ENCODE measurements at regions not wholly inside any gene's neighbourhood (a gene's known extent, or its start where the extent isn't known, plus 50 kb on each side); places are given as distances from the start of the nearest gene placed in this dataset.
A peak's percentile ranks its signal among the peaks of the same experiment; 100 is the strongest.
"Not testable (repeated sequence)": the region's sequence is repeated elsewhere in the genome, so short reads cannot be mapped to it uniquely, and the experiment has no call there.

GRCh38 chr21:27772816-27773215 lies 805.9 kb upstream of the ADAMTS5 start:
- peaks cover 10% of the 10 kb centered on the region for H3K4me1 ChIP-seq
- DNase-seq, result no peak
- H3K36me3 ChIP-seq, result no peaks in the 10 kb centered on the region
- H3K9me3 ChIP-seq (replicated peaks), result no peaks in the 10 kb centered on the region; the same call in 1 of the 2 replicates
- no peak overlapping the region for H3K4me3 ChIP-seq
- H3K27ac ChIP-seq, result no peak overlapping the region
- no peaks in the 10 kb centered on the region for H3K27me3 ChIP-seq

- H3K9me3 ChIP-seq (replicated peaks), result no peaks in the 10 kb centered on the region; the same call in 1 of the 2 replicates
- H3K27me3 ChIP-seq, result no peaks in the 10 kb centered on the region
- H3K4me3 ChIP-seq, result no peak overlapping the region
- peaks cover 12% of the 10 kb centered on the region for H3K4me1 ChIP-seq
- H3K27ac ChIP-seq, result no peak overlapping the region
- DNase-seq, result no peak
- no peaks in the 10 kb centered on the region for H3K36me3 ChIP-seq
Observed at GRCh38 chr21:27771938-27772483, 805.1 kb upstream of the ADAMTS5 start.

DNA sequence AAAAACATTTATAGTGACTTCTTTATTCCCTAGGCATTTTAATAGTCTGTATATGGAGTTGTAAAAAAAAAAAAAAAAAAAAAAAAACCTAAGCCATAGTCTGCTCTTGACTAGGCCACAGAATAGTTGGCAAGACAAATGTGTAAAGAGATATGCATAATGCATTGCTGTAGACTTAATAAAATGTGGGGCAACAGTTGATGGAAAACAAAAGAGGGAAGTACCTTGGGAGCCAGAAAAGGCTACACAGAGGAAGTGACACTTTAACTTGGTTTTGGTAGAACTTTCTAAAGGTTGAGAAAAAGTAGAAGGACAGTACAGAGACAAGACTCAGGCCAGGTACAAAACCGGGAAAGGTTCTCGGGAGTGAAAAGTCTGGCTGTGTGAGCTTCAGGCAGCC lies 802.9 kb upstream of the ADAMTS5 start:
- H3K9me3 ChIP-seq (replicated peaks), result no peaks in the 10 kb centered on the region; the same call in 1 of the 2 replicates
- H3K4me1 ChIP-seq, result peaks cover 12% of the 10 kb centered on the region
- no peak overlapping the region for H3K27ac ChIP-seq
- no peak overlapping the region for H3K4me3 ChIP-seq
- no peaks in the 10 kb centered on the region for H3K27me3 ChIP-seq
- no peaks in the 10 kb centered on the region for H3K36me3 ChIP-seq
- DNase-seq, result no peak

- peak overlapping the region; percentile 26 for H3K27ac ChIP-seq
- peaks cover 12% of the 10 kb centered on the region for H3K4me1 ChIP-seq
- H3K36me3 ChIP-seq; H3K9me3 ChIP-seq (replicated peaks); H3K4me3 ChIP-seq; H3K27me3 ChIP-seq: not testable (repeated sequence)
- peak in 1 of 2 experiments; percentile 27 for DNase-seq
Observed at GRCh38 chr21:27768046-27768637, 801.3 kb upstream of the ADAMTS5 start.

DNA sequence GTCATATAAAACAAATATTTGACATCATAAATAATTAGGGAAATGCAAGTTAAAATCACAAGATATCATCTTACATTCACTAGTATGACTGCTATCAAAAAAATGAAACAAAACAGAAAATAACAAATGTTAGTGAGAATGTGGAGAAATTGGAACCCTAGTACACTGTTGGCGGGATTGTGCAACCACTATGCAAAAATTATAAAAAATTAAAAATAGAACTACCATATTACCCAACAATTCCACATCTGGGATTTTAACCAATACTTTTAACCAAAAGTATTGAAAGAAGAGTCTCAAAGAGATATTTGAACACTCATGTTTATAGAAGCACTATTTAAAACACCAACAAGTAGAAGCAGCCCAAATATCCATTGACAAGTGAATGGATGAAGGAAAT lies 797.2 kb upstream of the ADAMTS5 start:
- H3K36me3 ChIP-seq, result no peaks in the 10 kb centered on the region
- H3K4me3 ChIP-seq, result no peak overlapping the region
- DNase-seq, result no peak
- H3K27me3 ChIP-seq, result no peaks in the 10 kb centered on the region
- H3K4me1 ChIP-seq, result peaks cover 12% of the 10 kb centered on the region
- no peak overlapping the region for H3K27ac ChIP-seq
- H3K9me3 ChIP-seq (replicated peaks), result no peaks in the 10 kb centered on the region; the same call in 1 of the 2 replicates

DNA sequence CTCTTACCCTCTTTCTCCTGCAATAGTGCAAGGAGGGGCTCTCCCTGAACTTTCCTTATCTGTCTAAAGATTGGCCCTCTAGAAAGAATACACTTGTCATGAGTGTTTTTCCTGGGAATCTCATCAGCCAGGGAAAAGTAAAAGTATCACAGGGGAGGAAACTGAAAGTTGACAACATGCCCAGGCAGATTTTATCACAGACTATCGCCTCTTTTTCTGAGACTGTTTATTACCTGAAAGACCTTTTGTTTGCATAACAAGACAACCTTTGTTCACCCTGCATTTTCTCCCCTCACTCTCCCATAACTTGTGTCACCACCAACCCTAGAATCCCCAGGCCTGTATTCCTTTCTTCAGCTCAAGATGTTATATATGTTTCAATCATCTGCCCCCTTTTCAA lies 794.7 kb upstream of the ADAMTS5 start:
- Histone ChIP-seq H3K9me3 (replicated peaks) (no peaks in the 10 kb centered on the region), H3K36me3 (no peaks in the 10 kb centered on the region), H3K27ac (no peak overlapping the region), H3K27me3 (no peaks in the 10 kb centered on the region), H3K4me1 (no peaks in the 10 kb centered on the region), H3K4me3 (no peak overlapping the region)
- DNase-seq, result peak in 1 of 2 experiments; percentile 4

- Histone ChIP-seq H3K9me3 (replicated peaks) (no peaks in the 10 kb centered on the region), H3K27me3 (no peaks in the 10 kb centered on the region), H3K4me1 (no peaks in the 10 kb centered on the region), H3K27ac (no peak overlapping the region), H3K4me3 (no peak overlapping the region), H3K36me3 (no peaks in the 10 kb centered on the region)
- peak in 1 of 2 experiments; percentile 5 for DNase-seq
Observed at GRCh38 chr21:27759820-27760219, 792.9 kb upstream of the ADAMTS5 start.

GRCh38 chr21:27759091-27759659 lies 792.3 kb upstream of the ADAMTS5 start:
- DNase-seq, result peak; percentile 17 to 32
- no peaks in the 10 kb centered on the region for H3K27me3 ChIP-seq
- H3K27ac ChIP-seq, result no peak overlapping the region
- no peak overlapping the region for H3K4me3 ChIP-seq
- H3K4me1 ChIP-seq, result no peaks in the 10 kb centered on the region
- no peaks in the 10 kb centered on the region for H3K9me3 ChIP-seq (replicated peaks)
- no peaks in the 10 kb centered on the region for H3K36me3 ChIP-seq

DNA sequence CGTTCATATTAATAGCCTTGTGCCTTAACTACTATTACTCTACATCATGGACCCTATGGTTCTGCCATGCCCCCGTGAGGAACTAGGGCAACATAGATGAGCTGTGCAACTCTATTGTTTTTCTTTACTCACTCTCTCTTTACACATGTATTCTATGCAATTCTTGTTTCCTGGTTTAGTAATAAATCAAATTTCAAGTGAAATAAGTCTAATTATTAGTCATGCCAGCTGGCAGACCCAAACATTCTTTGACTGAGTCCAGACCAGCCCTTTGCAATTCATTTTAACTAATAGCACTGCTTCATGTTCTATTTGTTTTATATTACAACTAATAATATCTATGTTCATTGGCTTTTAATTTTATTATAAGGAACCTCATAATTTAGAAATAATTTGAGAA lies 789.3 kb upstream of the ADAMTS5 start:
- Histone ChIP-seq H3K4me1 (no peaks in the 10 kb centered on the region), H3K27ac (no peak overlapping the region), H3K27me3 (no peaks in the 10 kb centered on the region), H3K9me3 (replicated peaks) (no peaks in the 10 kb centered on the region), H3K4me3 (no peak overlapping the region), H3K36me3 (no peaks in the 10 kb centered on the region)
- DNase-seq, result no peak

DNA sequence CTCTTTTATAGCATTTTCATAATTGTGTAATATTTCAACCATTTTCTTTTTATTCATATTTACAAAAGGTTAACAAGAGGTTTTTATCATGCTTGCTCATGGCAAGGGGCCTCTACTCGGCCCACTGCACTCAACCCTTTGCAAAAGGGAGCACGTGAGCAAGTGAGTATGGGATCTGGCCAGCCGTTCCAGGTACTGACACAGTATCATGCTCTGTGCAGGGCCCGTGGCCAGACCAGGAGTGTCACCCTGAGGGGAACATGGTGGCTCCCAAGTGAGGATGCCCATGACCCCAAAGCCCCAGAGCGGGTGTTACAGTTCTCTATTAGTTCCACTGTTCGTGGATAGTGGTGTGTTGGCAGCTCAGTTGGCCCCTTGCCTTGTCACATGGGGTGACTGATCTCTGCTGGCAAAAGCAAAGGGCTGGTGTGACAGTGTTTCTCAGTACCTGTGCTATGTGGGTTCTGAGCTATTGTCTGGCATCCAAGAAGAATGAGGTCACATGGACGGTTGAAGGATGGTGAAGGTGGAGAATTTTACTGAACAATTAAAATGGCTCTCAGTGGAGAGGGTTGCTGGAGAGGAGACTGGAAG lies 777.2 kb upstream of the ADAMTS5 start:
- H3K4me3 ChIP-seq, result no peak overlapping the region
- H3K27ac ChIP-seq, result no peak overlapping the region
- DNase-seq, result no peak
- peaks cover 6% of the 10 kb centered on the region; the same call in 1 of the 2 replicates for H3K9me3 ChIP-seq (replicated peaks)
- no peaks in the 10 kb centered on the region for H3K27me3 ChIP-seq
- H3K36me3 ChIP-seq, result no peaks in the 10 kb centered on the region
- H3K4me1 ChIP-seq, result 0 out of 2 replicates have a peak, but pooled peaks cover 3% of the 10 kb centered on the region

DNA sequence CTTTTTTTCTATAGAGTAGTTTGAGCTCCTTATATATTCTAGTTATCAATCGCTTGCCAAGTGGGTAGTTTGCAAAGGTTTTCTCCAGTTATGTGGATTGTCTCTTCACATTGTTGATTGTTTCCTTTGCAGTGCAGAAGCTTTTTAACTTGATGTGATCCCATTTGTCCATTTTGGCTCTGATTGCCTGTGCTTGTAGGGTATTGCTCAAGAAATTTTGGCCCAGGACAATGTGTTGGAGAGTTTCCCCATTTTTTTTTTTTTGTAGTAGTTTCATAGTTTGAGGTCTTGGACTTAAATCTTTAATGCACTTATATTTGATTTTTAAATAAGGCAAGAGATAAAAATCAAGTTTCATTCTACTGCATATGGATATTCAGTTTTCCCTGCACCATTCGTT lies 774.8 kb upstream of the ADAMTS5 start:
- no peak for DNase-seq
- H3K36me3 ChIP-seq, result no peaks in the 10 kb centered on the region
- H3K9me3 ChIP-seq (replicated peaks), result no peaks in the 10 kb centered on the region

GRCh38 chr21:27740084-27740483 lies 773.2 kb upstream of the ADAMTS5 start:
- H3K36me3 ChIP-seq, result no peaks in the 10 kb centered on the region
- no peak for DNase-seq
- no peaks in the 10 kb centered on the region for H3K9me3 ChIP-seq (replicated peaks)
- H3K4me1 ChIP-seq, result 0 out of 2 replicates have a peak, but pooled peaks cover 3% of the 10 kb centered on the region
- no peaks in the 10 kb centered on the region for H3K27me3 ChIP-seq
- H3K27ac ChIP-seq, result no peak overlapping the region
- no peak overlapping the region for H3K4me3 ChIP-seq

More for the DNA sequence above, 774.8 kb upstream of the ADAMTS5 start:
- Histone ChIP-seq H3K4me3 (no peak overlapping the region), H3K27ac (no peak overlapping the region), H3K27me3 (no peaks in the 10 kb centered on the region), H3K4me1 (0 out of 2 replicates have a peak, but pooled peaks cover 3% of the 10 kb centered on the region)

DNA sequence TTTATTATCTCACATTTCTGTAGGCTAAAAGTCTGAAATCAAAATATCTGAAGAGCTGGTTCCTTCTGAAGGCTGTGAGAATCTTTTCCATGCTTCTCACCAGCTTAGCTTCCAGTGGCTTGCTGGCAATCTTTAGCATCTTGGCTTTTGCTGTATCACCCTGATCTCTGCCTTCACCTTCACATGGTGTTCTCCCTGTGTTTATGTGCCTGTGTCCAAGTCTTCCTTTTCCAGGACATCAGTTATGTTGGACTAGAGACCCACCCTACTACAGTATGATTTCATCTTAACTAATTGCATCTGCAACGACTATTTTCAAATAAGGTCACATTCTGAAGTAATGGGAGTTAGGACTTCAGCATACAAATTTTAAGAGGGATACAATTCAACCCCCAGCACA lies 772.3 kb upstream of the ADAMTS5 start:
- Histone ChIP-seq H3K9me3 (replicated peaks) (no peaks in the 10 kb centered on the region), H3K27ac (no peak overlapping the region), H3K36me3 (no peaks in the 10 kb centered on the region), H3K4me3 (no peak overlapping the region), H3K4me1 (peaks cover 5% of the 10 kb centered on the region; the same call in 1 of the 2 replicates), H3K27me3 (no peaks in the 10 kb centered on the region)
- DNase-seq, result no peak

- DNase-seq, result no peak
- Histone ChIP-seq H3K27ac (no peak overlapping the region), H3K27me3 (no peaks in the 10 kb centered on the region), H3K36me3 (no peaks in the 10 kb centered on the region), H3K9me3 (replicated peaks) (no peaks in the 10 kb centered on the region), H3K4me3 (no peak overlapping the region), H3K4me1 (peaks cover 8% of the 10 kb centered on the region; the same call in 1 of the 2 replicates)
Observed at GRCh38 chr21:27735699-27736098, 768.8 kb upstream of the ADAMTS5 start.

DNA sequence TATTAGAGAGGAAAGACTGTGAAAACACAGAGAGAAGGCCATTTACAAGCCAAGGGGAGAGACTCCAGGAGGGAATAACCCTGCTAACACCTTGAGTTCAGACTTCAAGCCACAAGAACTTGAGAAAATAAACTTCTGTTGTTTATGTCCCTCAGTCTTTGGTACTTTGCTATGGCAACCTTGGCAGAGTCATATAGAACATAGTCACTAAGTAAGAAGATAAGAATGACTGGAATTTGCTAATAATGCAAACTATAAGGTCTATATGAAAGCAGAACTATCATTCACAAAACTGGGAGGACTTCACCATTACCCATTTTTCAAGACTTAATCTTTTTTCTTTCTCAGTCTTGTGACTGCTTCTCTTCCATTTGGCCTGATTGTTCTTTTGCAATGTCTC lies 767.3 kb upstream of the ADAMTS5 start:
- no peak overlapping the region for H3K4me3 ChIP-seq
- H3K9me3 ChIP-seq (replicated peaks), result no peaks in the 10 kb centered on the region
- no peak for DNase-seq
- H3K36me3 ChIP-seq, result no peaks in the 10 kb centered on the region
- peaks cover 5% of the 10 kb centered on the region; the same call in 1 of the 2 replicates for H3K4me1 ChIP-seq
- no peaks in the 10 kb centered on the region for H3K27me3 ChIP-seq
- H3K27ac ChIP-seq, result no peak overlapping the region
